Pulmonary artery endothelial cell (primary cell): ENCODE measurements at regions not wholly inside any gene's neighbourhood (a gene's known extent, or its start where the extent isn't known, plus 50 kb on each side); places are given as distances from the start of the nearest gene placed in this dataset.

Experiments
- DNase-seq: peaks from one replicate; pipeline ENCODE4 v3.0.0-alpha.2; 2011; ENCODE audit warnings: low read depth, low spot score

DNA sequence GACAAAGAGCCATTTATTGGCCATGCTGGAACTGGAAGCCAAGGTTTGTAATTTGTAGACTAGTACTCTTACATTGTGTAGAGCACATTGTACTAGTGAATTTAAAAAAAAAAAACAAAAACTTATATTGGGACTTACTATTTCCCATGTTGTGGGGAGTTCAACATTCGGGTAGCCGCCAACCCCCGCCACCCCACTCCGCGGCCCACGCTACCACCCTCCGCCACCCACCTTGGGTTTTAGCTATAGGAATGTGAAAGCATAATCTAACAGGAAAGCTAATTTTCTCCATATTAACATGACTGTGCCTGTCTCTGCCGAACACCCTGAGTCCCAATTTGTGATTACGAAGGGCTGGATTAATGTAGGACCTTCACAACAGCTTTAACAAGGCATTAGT is 275.8 kb downstream of the FIGN start:
- no peak for DNase-seq

DNA sequence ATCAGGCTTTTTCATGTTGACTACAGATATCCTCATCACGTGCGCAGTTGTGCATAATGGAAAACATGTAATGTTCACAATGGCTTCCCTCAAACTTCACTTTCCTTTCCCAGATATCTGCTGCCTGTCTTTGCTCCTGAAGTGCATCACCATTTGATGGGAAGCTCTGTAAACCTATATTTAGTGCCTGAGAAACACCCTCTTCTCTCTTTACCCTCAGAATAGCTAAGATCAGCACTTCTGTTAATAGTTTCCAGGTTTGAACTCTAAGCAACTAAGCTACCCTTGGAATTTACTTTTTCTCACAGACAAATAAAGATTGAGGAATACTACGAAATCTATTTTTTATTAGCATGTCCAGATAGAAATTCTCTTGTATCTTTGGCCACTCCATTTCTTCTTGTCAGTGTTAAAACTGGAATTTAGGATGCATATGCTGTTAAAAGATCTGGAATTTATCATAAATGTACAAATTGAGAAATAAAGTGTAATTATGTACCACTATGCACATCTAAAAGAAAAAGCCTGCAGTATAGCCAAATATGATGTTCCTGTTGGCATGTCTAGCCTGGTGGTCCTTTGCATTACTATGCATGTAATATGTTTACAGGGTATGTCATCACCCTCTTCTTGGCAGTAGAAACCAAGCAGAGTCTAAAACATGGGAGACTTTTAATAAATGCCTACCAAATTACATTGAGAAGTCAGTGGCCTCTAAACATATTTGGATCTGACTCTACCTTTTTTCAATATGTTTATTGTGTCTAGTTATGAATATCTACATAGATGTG is 278.7 kb downstream of the FIGN start:
- DNase-seq: no peak

DNA sequence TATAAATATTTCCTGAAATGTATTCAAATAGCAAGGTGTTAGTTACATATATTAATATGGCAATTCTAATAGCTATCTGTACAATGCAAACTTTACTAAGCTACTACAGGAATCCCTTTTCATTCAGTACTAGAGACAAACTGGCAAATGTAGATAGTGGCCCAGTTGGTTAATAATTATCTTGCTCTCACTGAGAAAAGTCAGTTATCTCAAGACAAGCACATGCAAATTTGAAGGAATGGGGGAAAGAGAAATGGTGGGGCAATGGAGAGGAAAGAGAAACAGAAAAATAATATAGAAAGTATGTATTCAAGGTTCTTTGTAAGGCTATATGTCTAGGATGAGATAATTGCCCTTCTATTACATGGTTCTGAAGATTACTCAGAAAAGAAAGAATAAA is 280.0 kb downstream of the FIGN start:
- DNase-seq: no peak

DNA sequence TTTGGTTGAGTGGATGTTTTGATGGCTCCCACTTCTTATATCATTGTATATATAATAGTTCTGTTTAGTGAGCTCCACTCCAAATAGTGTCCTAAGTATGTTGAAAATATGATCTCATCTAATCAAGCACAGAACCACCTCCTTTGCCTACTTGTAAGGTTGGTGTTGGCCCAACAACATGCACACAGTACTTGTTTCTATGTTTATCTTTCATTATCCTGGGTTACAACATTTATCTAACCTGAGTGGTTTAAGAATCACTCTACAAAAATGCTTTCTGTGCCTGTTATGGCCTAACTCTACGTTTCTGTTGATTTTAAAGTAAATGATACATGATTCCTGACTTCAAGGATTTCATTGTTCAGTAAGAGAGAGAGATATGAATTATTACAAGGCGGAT is 281.9 kb downstream of the FIGN start:
- no peak for DNase-seq

DNA sequence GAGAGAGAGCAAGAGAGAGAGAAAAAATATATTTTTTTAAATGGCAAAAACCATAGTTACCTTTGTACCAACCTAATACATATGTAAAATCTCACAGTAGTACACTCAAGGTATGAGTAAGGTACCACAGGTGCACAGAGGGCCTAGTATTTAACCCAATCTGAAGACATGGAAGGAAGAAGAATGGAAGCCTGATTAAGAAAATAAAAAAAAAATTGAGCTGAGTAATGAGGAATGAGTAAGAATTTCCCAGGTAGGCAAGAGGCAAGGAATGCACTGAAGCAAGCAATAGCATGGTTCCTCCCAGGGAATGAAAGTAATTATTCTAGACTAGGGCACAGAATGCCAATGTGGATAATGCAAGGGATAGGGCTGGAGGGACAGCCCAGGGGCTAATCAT is 294.2 kb downstream of the FIGN start:
- DNase-seq: no peak

DNA sequence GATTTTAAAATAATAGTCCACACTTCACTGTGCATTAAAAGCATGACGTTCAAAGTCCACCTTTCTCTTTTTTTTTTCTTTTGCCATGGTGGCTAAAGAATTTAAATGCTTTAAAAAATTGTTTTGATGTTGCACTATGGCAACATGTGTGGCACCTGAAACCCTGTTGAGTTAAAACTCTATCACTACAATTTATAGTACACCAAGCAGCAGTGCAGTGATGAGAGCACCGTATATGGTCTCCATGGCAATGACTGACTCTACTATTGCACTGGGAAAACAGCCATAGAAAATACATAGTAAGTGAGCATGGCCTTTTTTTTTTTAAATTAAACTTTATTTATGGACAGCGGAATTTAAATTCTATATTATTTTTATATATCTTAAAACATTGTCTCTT is 298.8 kb downstream of the FIGN start:
- DNase-seq: no peak

DNA sequence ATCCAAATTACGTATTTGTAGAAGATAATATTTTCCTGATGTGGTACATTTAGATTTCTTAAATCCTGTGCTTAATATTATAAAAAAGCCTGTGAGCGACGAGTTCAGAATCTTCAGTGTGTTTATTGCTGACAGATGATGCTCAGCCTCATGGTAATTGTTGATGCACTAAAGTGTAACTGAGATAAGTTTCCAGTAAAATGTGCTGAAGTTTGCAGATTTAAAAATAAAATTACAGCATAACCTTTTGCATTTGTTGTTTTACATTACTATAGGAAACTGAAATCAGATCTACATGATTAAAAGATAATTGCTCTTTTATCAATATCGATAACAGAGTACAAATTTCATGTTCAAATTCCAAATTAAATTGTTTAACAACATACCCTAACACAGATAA is 307.6 kb downstream of the FIGN start:
- DNase-seq: no peak

DNA sequence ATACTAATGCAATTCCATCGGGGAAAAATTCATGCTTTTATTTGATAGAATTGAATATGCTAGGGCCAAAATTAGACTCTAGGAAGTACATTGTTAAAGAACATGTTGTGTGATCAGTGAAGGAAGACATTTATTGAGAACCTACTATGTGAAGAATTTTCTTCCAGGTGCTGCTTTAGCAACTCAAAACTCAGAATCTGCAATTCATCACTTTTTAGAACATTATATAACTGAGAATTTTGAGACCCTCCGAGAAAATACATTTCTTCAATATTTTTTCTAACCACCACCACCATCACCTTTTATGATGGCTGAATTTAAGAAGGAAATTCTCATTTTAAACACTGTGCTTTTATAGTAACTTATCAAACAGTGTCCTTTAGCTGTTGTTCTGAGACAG is 315.2 kb downstream of the FIGN start:
- no peak for DNase-seq

DNA sequence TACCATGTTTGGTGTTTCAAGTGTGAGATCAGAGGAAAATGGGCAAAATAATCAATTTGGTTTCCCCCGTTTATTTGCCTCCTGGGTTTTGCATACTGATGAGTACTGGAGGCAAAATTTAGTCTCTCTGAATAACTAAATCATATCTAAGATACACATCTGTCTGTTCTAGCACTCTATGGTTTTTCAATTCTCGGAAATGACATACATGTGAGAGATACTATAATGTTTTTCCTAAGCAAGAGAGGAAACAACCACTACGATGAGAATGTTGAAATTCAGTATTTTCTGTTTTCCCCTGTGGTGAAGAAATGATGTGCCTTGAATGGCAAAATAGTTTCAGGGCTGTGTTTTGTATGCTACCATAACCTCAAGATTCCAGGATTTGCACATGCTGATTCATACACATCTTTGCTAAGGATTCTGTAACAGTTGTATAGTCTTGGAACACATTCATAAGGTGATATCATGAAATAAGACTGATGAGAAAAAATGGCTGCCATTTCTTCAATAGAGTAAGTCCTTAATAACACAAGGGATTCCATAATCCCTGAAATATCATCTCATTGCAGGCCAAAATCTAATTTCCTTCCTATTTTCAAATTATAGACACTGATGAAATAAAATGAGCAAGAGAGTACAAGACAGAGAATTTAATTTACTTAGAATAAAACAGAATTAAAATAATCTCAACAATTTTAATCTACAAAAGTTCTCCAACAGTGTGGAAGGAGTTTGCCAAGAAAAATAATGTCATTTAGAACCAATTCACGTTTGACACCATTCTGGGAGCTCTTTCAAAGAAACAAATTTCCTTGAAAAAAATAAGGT is 316.6 kb downstream of the FIGN start:
- no peak for DNase-seq

DNA sequence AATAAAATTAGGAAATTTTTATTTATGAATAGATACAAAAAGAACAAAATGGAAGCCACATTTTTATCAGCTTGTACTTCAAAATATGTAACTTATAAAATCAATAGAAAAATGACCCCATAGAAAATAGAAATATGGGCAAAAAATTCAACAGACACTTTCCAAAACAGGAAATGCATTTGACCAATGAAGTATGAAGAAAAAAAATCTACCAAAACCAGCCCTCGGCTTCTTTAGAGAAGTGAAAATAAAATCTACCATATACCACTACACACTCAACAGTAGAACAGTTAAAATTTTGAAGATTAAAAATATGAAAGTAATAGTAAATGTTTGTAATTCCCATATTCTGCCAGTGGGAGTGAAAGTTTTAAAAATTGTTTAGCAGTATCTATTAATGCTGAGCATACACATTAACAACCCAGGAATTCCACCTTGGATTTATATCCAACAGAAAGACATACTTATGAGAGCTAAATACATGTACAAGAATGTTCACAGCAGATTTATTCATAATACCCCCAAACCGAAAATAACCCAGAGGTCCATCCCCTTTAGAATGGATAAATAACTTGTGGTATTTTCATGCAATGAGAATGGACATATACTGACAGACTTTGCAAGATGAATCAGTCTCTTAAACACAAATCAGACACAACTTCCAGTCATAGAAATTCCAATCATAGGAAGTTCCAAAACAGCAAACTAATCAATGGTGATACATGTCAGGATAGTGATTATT is 318.0 kb downstream of the FIGN start:
- no peak for DNase-seq

DNA sequence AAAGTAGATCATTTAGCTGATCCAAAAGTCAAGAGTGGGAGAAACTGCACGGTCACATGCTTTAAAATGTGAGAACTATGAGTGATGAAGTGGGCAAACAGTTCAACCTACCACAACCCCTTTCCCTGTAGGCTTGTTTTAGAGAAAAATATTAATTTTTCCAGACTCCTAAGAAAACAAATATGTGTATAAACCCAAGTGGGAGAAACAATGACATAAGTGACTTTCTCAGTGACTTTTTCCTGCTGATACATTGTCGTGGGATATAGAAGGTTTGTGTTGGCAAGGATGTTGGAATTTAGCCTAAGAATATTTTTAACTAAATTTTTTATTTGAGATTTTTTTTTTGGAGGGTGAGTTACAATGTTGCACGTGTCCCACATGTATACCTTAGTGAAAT is 321.7 kb downstream of the FIGN start:
- no peak for DNase-seq

DNA sequence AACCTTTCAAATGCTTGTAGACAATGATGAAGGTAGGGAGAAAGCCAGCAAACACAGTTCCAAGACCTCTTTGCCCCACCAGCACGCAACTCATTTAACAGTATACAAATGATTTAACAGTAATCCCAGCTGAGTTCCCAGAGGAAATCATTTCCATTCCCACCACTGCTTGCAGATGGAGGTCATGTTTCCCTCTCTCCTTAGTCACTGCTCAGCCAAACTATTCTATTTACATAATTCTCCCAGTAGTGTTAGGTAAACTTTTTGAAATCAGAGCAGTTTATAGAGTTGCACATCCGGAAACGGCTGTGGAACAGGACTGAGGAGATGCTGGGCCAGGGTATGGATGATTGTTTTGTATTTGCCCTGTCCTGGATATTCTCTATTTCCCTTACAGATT is 328.5 kb downstream of the FIGN start:
- no peak for DNase-seq

DNA sequence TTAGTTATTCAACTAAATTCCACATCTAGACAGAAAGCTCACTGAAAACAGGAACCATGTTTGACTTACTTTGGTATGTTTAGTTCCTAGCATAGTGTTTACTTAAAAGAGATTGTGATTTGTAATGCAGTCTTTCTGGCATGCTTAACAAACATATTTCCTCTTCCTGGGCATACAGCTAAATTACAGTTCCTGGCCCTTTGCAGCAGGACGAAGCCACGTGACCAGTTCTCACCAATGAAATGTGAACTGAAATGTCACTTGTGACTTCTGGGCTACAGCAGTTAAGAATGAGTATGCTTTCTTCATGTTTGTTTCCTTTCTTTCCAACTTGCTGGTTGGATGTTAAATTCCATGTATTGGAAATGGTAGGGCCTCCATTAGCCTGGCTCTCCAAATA is 330.5 kb downstream of the FIGN start:
- DNase-seq: no peak

DNA sequence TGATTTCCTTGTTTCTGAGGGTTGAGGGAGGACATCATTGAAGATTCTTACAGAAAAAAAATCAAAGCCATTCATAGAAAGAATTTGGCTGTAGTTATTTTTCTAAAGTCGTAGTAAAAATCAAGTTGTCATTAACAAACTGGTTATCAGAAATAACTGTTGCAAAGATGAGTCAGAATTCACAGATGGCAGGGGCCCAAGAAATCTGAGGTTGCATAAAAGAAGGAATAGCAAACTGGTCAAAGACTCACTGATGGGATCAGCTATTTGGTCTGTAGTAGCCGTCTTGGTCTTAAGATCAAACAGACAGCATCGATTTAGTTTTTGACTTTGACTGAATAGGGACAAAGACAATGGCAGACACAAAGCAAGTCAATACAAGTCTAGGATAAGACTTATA is 334.3 kb downstream of the FIGN start:
- no peak for DNase-seq

DNA sequence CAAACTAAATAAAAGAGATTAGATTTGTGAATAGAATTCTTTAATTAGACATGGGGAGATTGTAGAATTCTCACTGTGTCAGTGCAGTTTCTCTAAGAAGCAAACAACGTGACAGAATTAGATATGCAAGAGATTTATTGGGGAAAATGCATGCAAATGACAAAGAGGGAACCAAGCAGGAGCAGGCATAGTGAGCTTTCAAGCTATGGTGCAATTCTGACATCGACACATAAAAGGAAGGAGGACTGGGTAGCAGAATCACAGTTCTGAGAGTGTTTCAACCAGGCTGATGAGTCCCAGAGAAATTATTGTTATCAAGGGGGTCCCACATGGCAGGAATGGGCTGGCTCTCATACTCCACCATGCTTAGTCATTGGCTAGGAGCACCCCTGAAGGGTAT is 338.4 kb downstream of the FIGN start:
- DNase-seq: no peak

DNA sequence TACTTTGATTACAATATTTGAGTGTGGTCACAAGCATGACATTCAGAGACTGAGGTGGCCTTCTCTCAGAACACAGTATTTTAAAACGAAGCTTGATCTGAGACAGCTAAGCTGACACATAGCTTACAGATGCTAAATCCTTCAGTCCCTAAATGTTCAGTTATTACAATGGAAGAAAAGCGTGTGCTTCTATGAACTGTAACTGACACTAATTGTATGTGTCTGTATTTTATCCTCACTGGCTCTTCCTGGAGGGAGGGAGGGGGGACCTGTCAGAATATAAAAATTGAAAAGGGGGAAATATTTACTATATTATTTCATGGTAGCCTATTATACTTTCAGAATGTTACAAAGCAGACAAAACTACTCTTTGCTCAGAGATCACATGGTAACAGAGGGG is 340.2 kb downstream of the FIGN start:
- DNase-seq: no peak

DNA sequence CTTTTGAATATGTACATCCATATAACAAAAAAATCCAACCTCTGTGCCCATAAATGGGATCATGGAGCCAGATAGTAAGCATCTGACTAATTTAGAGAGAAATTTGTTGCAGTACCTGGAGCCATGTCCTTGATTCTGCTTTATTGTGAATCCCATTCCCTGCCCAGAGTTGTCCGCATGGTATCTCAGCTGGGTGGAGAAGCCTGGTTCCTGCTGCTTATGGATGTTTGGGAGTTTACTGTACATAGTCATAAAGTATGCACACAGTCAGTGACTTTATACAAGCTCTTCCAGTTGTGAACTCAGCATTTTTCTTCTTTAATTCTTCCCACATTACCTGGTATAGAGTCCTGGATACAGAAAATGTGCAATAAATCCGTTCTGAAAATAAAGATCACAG is 346.0 kb downstream of the FIGN start:
- no peak for DNase-seq

DNA sequence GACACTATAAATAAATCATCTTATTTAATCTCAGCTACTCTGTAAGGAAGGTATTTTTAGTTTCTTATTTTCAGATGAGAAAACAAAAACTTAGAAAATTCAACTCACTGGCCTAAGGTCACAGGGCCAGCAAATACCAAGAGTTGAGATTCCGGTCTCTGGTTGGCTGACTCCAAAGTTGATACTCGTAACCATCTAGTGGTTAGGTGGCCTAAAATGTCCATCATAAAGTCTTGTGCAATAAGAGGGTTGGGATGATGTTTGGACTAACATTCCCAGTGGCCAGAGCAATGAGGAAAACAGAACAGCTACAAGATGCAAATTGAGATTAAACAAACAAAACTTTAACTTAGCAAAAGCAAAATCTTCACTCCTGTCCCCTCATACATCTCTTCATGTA is 360.3 kb downstream of the FIGN start:
- DNase-seq: no peak

DNA sequence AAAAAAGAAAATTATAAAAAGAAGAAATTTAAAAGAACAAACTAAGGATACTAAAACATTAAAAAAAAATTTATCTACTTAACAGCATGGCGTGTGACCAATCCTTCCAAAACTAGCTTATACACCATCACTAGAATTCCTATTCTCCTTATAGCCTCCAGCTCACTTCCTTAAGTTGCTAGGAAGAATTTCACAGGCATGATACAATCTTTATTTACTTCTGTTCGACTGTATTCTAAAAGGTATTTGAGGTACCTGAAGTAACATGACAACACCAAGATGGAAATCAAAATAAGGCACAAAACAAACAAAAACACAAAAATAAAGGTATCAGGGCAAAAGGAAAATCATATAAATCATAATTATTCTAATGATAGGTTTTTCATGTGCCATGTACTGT is 360.7 kb downstream of the FIGN start:
- DNase-seq: no peak

DNA sequence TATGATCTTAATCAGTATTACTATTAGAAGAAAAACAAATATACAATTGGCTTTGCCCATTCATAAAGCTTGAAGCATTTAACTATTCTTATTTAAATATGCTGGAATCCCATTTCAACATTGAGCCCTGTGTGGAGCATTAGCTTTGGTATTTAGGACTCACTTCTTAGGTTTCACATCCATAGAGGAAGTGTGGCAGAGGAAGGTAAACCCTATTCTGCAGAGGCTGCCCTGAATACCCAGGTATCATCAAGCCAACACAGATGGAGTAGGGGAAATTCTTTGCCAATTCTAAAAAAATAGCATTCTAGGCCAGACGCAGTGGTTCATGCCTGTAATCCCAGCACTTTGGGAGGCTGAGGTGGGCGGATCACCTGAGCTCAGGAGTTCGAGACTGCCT is 361.5 kb downstream of the FIGN start:
- DNase-seq: no peak

DNA sequence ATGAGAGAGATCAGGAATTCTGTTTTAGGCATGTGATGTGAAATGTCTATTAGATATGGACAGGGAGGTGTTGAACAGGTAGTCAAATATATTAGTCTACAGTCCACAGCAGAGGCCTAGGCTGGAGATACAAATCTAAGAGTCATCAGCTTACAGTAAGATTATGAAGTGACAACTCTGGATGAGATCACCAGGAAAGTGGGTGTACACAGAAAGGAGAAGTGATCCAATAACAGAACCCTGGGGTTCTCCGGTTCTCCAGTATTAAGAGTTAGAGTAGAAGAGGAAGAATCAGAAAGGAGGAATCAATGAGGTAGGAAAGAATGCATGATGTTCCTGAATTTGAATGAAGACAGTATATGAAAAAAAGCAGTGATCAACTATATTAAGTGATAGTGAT is 362.3 kb downstream of the FIGN start:
- DNase-seq: no peak

DNA sequence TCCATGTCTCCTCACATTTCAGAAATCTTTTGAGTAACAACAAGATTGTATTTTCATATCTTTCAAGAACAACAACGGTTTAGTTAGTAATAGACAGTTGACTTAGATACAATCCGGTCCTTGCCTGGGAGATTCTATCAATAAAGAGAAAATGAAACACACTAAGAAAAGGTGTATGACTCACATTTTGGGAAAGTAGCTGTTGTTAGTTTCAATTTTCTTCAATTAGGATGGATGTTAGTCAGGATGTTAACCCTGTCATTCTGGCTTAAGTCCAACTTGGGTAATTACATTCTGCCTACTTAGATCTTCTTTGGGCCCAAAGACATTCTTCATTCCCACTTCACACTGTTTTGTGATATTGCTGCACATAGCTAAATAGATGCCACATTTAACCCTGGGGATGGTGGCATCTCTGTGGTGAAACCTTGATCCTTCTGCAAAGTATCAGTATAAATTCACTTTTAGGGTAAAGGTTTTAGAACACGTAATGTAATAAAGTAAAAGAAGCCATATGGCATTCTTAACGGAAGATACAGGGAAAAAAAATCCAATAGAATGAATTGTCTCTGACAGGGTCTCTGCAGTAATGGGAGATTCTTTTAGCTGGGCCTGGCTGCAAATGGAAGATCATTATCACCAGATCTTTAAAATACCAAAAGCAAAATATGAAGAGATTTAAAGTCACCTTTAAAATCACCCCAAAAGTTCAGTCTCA is 365.5 kb downstream of the FIGN start:
- no peak for DNase-seq
